Progenitor cell of endocrine pancreas (in vitro differentiated cells): ENCODE measurements at regions not wholly inside any gene's neighbourhood (a gene's known extent, or its start where the extent isn't known, plus 50 kb on each side); places are given as distances from the start of the nearest gene placed in this dataset.
A peak's percentile ranks its signal among the peaks of the same experiment; 100 is the strongest.

Source experiments
- DNase-seq: peaks from one replicate; pipeline ENCODE4 v3.0.0; 2021; ENCODE audit warnings: low spot score; ENCODE audit not compliant: unreplicated experiment
- H3K27ac Mint-ChIP-seq: 2 replicates; pipeline ENCODE4 v1.8.0; 2021; ENCODE audit warnings: mild to moderate bottlenecking, moderate library complexity, mixed read lengths
- H3K27me3 Mint-ChIP-seq: 2 replicates; pipeline ENCODE4 v1.8.0; 2021; ENCODE audit warnings: mixed read lengths
- H3K36me3 Mint-ChIP-seq: 2 replicates; pipeline ENCODE4 v1.8.0; 2022; ENCODE audit warnings: mixed read lengths; ENCODE audit not compliant: insufficient read depth
- H3K4me1 Mint-ChIP-seq: 2 replicates; pipeline ENCODE4 v1.8.0; 2021; ENCODE audit warnings: low read depth, mixed read lengths
- H3K4me3 Mint-ChIP-seq: 2 replicates; pipeline ENCODE4 v1.8.0; 2021; ENCODE audit warnings: low read depth, mild to moderate bottlenecking, moderate library complexity, mixed read lengths
- H3K9me3 Mint-ChIP-seq: 2 replicates; pipeline ENCODE4 v1.8.0; 2021; ENCODE audit warnings: low read depth, mixed read lengths
- CTCF ChIP-seq: fragments of 200-600 bp; sonication (generic); IDR thresholded peaks from one replicate; pipeline ENCODE4 v1.5.0; 2021; ENCODE audit warnings: antibody characterized with exemption, mild to moderate bottlenecking; ENCODE audit not compliant: unreplicated experiment

DNA sequence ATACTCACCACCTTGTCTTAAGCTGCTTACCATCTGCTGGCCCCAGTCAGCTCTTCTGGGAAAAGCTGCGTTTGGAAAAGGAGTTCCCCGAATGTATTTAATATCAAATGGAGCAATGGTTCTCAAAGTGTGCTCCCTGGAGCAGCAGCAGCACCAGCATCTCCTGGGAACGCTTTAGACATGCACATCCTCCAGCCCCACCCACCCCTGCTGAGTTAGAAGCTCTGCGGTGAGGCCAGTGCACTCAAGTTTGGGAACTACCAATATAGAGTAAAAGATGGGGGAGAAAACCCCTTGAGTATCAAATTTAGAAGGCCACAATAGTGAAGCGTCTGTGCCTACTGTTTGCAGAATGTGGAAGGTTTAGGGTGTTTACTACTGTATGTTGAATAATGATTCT is 124.0 kb upstream of the TOPAZ1 start:
- Mint-ChIP-seq H3K9me3 (no peaks in the 10 kb centered on the region), H3K36me3 (no peaks in the 10 kb centered on the region), H3K4me3 (no peak overlapping the region), H3K27ac (peak overlapping the region; percentile 53), H3K27me3 (peaks cover 43% of the 10 kb centered on the region), H3K4me1 (peaks cover 5% of the 10 kb centered on the region)
- no peak for DNase-seq
- no peak for TF ChIP-seq CTCF

GRCh38 chr3:44120721-44121582 is 120.7 kb upstream of the TOPAZ1 start:
- Mint-ChIP-seq H3K4me1 (peaks cover 5% of the 10 kb centered on the region), H3K27me3 (peaks cover 31% of the 10 kb centered on the region), H3K9me3 (no peaks in the 10 kb centered on the region), H3K4me3 (no peak overlapping the region), H3K27ac (peak overlapping the region; percentile 38), H3K36me3 (no peaks in the 10 kb centered on the region)
- no peak for DNase-seq
- no peak for TF ChIP-seq CTCF

DNA sequence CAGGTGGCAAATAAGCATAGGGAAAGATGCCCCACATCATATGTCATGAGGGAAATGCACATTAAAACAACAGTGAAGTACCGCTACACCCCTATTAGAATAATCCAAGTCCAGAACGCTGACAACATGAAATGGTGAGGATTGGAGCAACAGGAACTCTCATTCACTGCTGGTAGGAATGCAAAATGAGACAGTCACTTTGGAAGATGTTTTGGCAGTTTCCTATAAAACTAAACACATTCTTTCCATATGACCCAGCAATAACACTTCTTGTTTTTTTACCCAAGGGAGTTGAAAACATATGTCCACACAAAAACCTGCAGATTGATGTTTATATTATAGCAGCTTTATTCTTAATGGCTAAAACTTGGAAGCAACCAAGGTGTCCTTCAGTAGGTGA is 116.4 kb upstream of the TOPAZ1 start:
- H3K27me3 Mint-ChIP-seq, result peaks cover 8% of the 10 kb centered on the region
- H3K9me3 Mint-ChIP-seq, result no peaks in the 10 kb centered on the region
- no peak for DNase-seq
- no peaks in the 10 kb centered on the region for H3K36me3 Mint-ChIP-seq
- no peak overlapping the region for H3K4me3 Mint-ChIP-seq
- no peak overlapping the region for H3K27ac Mint-ChIP-seq
- no peak for TF ChIP-seq CTCF
- no peaks in the 10 kb centered on the region for H3K4me1 Mint-ChIP-seq

- no peaks in the 10 kb centered on the region for H3K4me1 Mint-ChIP-seq
- TF ChIP-seq CTCF, result no peak
- no peak overlapping the region for H3K27ac Mint-ChIP-seq
- peaks cover 8% of the 10 kb centered on the region for H3K27me3 Mint-ChIP-seq
- DNase-seq, result no peak
- no peaks in the 10 kb centered on the region for H3K9me3 Mint-ChIP-seq
- no peaks in the 10 kb centered on the region for H3K36me3 Mint-ChIP-seq
- no peak overlapping the region for H3K4me3 Mint-ChIP-seq
Measured at GRCh38 chr3:44125882-44126281, 115.8 kb upstream of the TOPAZ1 start.

DNA sequence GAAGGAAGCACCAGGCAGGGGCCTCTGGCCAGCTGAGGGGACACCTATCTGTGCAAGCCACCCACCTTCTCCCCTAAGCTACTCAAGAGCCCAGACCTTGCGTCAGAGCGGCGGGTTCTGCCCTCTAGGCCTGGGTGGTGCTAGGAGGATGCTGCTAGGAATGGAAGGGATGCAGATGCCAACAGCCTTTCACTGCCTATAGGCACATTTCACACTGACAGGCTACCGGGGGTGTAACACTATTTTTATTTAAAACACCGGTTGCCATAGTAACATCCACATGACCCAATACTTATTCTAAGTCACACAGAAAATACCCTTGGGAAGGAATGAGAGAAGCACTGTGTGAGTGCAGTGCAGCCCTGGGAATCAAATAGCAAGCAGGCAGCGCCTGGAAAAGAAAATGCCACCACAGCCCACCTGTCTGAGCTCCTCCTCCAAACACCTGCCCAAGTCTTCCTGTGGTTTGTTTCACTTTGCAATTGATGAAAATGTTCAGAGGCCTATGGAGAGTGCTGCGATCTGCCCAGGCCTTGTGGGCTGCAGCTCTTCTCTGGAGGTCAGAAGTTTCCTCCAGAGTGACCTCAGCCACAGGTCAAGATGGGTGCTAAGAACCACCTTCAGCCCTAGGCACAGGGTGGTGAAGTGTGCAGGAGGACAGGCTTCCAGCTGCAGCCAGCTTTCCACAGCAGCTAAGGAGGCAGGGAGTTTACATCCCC is 113.5 kb upstream of the TOPAZ1 start:
- TF ChIP-seq CTCF, result no peak
- Mint-ChIP-seq H3K27me3 (peaks cover 30% of the 10 kb centered on the region), H3K36me3 (no peaks in the 10 kb centered on the region), H3K4me1 (no peaks in the 10 kb centered on the region), H3K4me3 (no peak overlapping the region), H3K9me3 (no peaks in the 10 kb centered on the region), H3K27ac (no peak overlapping the region)
- no peak for DNase-seq
